WTC11 (cell line): ENCODE measurements at regions not wholly inside any gene's neighbourhood (a gene's known extent, or its start where the extent isn't known, plus 50 kb on each side); places are given as distances from the start of the nearest gene placed in this dataset.

Experiments
- AR ChIP-seq: fragments of 250-450 bp; sonication (Bioruptor Pico); IDR thresholded peaks from 2 replicates; pipeline ENCODE4 v1.9.0; 2021; ENCODE audit warnings: mild to moderate bottlenecking
- ATF6 ChIP-seq: sonication (generic); formaldehyde crosslinking; IDR thresholded peaks from 2 replicates; pipeline ENCODE4 v1.8.1; 2023; ENCODE audit warnings: mild to moderate bottlenecking, missing genetic modification reagents
- E2F1 ChIP-seq: sonication (generic); formaldehyde crosslinking; IDR thresholded peaks from 2 replicates; pipeline ENCODE4 v1.8.0; 2022; ENCODE audit warnings: mild to moderate bottlenecking, missing genetic modification reagents
- E2F5 ChIP-seq: sonication (generic); formaldehyde crosslinking; IDR thresholded peaks from 2 replicates; pipeline ENCODE4 v1.8.1; 2022; ENCODE audit warnings: mild to moderate bottlenecking, moderate library complexity, missing genetic modification reagents
- ETV6 ChIP-seq: sonication (generic); formaldehyde crosslinking; IDR thresholded peaks from 2 replicates; pipeline ENCODE4 v1.8.1; 2022; ENCODE audit warnings: mild to moderate bottlenecking, missing genetic modification reagents
- FOXJ3 ChIP-seq: sonication (generic); formaldehyde crosslinking; IDR thresholded peaks from 2 replicates; pipeline ENCODE4 v1.9.0; 2021; ENCODE audit warnings: missing genetic modification reagents, mild to moderate bottlenecking, borderline replicate concordance
- FOXP1 ChIP-seq: sonication (generic); formaldehyde crosslinking; IDR thresholded peaks from 2 replicates; pipeline ENCODE4 v1.8.0; 2022; ENCODE audit warnings: missing genetic modification reagents, mild to moderate bottlenecking, moderate library complexity, borderline replicate concordance
- HMGA2 ChIP-seq: fragments of 250-450 bp; sonication (Bioruptor Pico); IDR thresholded peaks from 2 replicates; pipeline ENCODE4 v1.4.0; 2021; ENCODE audit warnings: mild to moderate bottlenecking, moderate library complexity
- JAZF1 ChIP-seq: fragments of 250-450 bp; sonication (Bioruptor Pico); IDR thresholded peaks from 2 replicates; pipeline ENCODE4 v1.9.0; 2021; ENCODE audit warnings: moderate library complexity, mild to moderate bottlenecking, inconsistent platforms
- MXD4 ChIP-seq: fragments of 250-450 bp; sonication (Bioruptor Pico); IDR thresholded peaks from 2 replicates; pipeline ENCODE4 v1.8.0; 2021; ENCODE audit warnings: mild to moderate bottlenecking, moderate library complexity, borderline replicate concordance
- MYBL2 ChIP-seq: sonication (generic); formaldehyde crosslinking; IDR thresholded peaks from 2 replicates; pipeline ENCODE4 v1.8.1; 2023; ENCODE audit warnings: mild to moderate bottlenecking, moderate library complexity, missing genetic modification reagents
- NFE2L1 ChIP-seq: sonication (generic); formaldehyde crosslinking; IDR thresholded peaks from 2 replicates; pipeline ENCODE4 v1.8.1; 2023; ENCODE audit warnings: missing genetic modification reagents
- NFYB ChIP-seq: sonication (generic); formaldehyde crosslinking; conservative IDR thresholded peaks from 2 replicates; pipeline ENCODE4 v1.8.0; 2022; ENCODE audit warnings: low read depth, missing genetic modification reagents
- NR2C2 ChIP-seq: sonication (generic); formaldehyde crosslinking; IDR thresholded peaks from 2 replicates; pipeline ENCODE4 v1.8.0; 2022; ENCODE audit warnings: mild to moderate bottlenecking, missing genetic modification reagents
- NR3C1 ChIP-seq: sonication (generic); formaldehyde crosslinking; conservative IDR thresholded peaks from 2 replicates; pipeline ENCODE4 v1.8.1; 2023; ENCODE audit warnings: low read depth, mild to moderate bottlenecking, missing genetic modification reagents
- PREB ChIP-seq: sonication (generic); formaldehyde crosslinking; IDR thresholded peaks from 2 replicates; pipeline ENCODE4 v1.8.1; 2022; ENCODE audit warnings: mild to moderate bottlenecking, missing genetic modification reagents, moderate library complexity, borderline replicate concordance
- RELA ChIP-seq: sonication (generic); formaldehyde crosslinking; IDR thresholded peaks from 2 replicates; pipeline ENCODE4 v1.8.1; 2022; ENCODE audit warnings: missing genetic modification reagents, mild to moderate bottlenecking, borderline replicate concordance
- SOX15 ChIP-seq: fragments of 250-450 bp; sonication (Bioruptor Pico); IDR thresholded peaks from 2 replicates; pipeline ENCODE4 v1.9.0; 2021; ENCODE audit warnings: mild to moderate bottlenecking
- SP1 ChIP-seq: sonication (generic); formaldehyde crosslinking; conservative IDR thresholded peaks from 2 replicates; pipeline ENCODE4 v1.8.1; 2022; ENCODE audit warnings: missing genetic modification reagents
- TCF7 ChIP-seq: sonication (generic); formaldehyde crosslinking; IDR thresholded peaks from 2 replicates; pipeline ENCODE4 v1.8.0; 2022; ENCODE audit warnings: mild to moderate bottlenecking, low read depth, missing genetic modification reagents, moderate library complexity
- TP53 ChIP-seq: sonication (generic); formaldehyde crosslinking; IDR thresholded peaks from 2 replicates; pipeline ENCODE4 v1.8.1; 2023; ENCODE audit warnings: mild to moderate bottlenecking, missing genetic modification reagents
- USF2 ChIP-seq: sonication (generic); formaldehyde crosslinking; IDR thresholded peaks from 2 replicates; pipeline ENCODE4 v1.8.1; 2023; ENCODE audit warnings: mild to moderate bottlenecking, missing genetic modification reagents, moderate library complexity
- ZBTB21 ChIP-seq: sonication (generic); formaldehyde crosslinking; IDR thresholded peaks from 2 replicates; pipeline ENCODE4 v1.8.1; 2023; ENCODE audit warnings: mild to moderate bottlenecking, missing genetic modification reagents, borderline replicate concordance
- ZBTB43 ChIP-seq: sonication (generic); formaldehyde crosslinking; IDR thresholded peaks from 2 replicates; pipeline ENCODE4 v1.8.1; 2023; ENCODE audit warnings: mild to moderate bottlenecking, missing genetic modification reagents
- ZNF121 ChIP-seq: sonication (generic); formaldehyde crosslinking; IDR thresholded peaks from 2 replicates; pipeline ENCODE4 v1.8.0; 2023; ENCODE audit warnings: missing genetic modification reagents
- ZNF219 ChIP-seq: sonication (generic); formaldehyde crosslinking; IDR thresholded peaks from 2 replicates; pipeline ENCODE4 v1.8.0; 2023; ENCODE audit warnings: missing genetic modification reagents, mild to moderate bottlenecking, borderline replicate concordance
- ZNF423 ChIP-seq: fragments of 250-450 bp; sonication (Bioruptor Pico); IDR thresholded peaks from 2 replicates; pipeline ENCODE4 v2.1.2; 2022; ENCODE audit warnings: mild to moderate bottlenecking, moderate library complexity
- ZNF512 ChIP-seq: sonication (generic); formaldehyde crosslinking; IDR thresholded peaks from 2 replicates; pipeline ENCODE4 v1.8.1; 2022; ENCODE audit warnings: missing genetic modification reagents, borderline replicate concordance

- TF ChIP-seq ZNF219 (CRISPR knock-in tag), result no peak
- TF ChIP-seq E2F5 (CRISPR knock-in tag), result no peak
- 0 out of 2 replicates have a peak, but pooled peaks have one; percentile 54 for TF ChIP-seq FOXJ3 (CRISPR knock-in tag)
- TF ChIP-seq TCF7 (CRISPR knock-in tag), result no peak
- TF ChIP-seq NFE2L1 (CRISPR knock-in tag), result no peak
- no peak for TF ChIP-seq NR2C2 (CRISPR knock-in tag)
- no peak for TF ChIP-seq HMGA2 (CRISPR knock-in tag)
- no peak for TF ChIP-seq ZNF121 (CRISPR knock-in tag)
- no peak for TF ChIP-seq NFYB (CRISPR knock-in tag)
- no peak for TF ChIP-seq AR
- TF ChIP-seq ZBTB21 (CRISPR knock-in tag), result 0 out of 2 replicates have a peak, but pooled peaks have one; percentile 21
- no peak for TF ChIP-seq RELA (CRISPR knock-in tag)
- no peak for TF ChIP-seq JAZF1 (CRISPR knock-in tag)
- TF ChIP-seq MXD4 (CRISPR knock-in tag), result no peak
- peak; percentile 52; the same call in 1 of the 2 replicates for TF ChIP-seq ZNF423 (CRISPR knock-in tag)
- no peak; the same call in 1 of the 2 replicates for TF ChIP-seq SP1 (CRISPR knock-in tag)
- no peak for TF ChIP-seq ATF6 (CRISPR knock-in tag)
- TF ChIP-seq ETV6 (CRISPR knock-in tag), result peak; percentile 57
- no peak for TF ChIP-seq ZNF512 (CRISPR knock-in tag)
- 0 out of 2 replicates have a peak, but pooled peaks have one; percentile 52 for TF ChIP-seq TP53
- TF ChIP-seq ZBTB43, result 0 out of 2 replicates have a peak, but pooled peaks have one; percentile 60
- TF ChIP-seq USF2 (CRISPR knock-in tag), result no peak
- no peak for TF ChIP-seq PREB (CRISPR knock-in tag)
- TF ChIP-seq E2F1 (CRISPR knock-in tag), result no peak
- no peak for TF ChIP-seq SOX15 (CRISPR knock-in tag)
- TF ChIP-seq MYBL2, result no peak
- no peak for TF ChIP-seq FOXP1 (CRISPR knock-in tag)
- TF ChIP-seq NR3C1 (CRISPR knock-in tag), result no peak
These were observed 277.6 kb downstream of the ZNF608 start (continued) for GRCh38 chr5:124468671-124469411.
